Activated T-helper 1 cell treated with Interleukin-2 at 50 U/mL for 16 hours (primary cell): ENCODE measurements at regions not wholly inside any gene's neighbourhood (a gene's known extent, or its start where the extent isn't known, plus 50 kb on each side); places are given as distances from the start of the nearest gene placed in this dataset.

Experiments
- DNase-seq: peaks from one replicate; pipeline ENCODE4 v3.0.0-alpha.2; 2020; ENCODE audit warnings: low read depth

DNA sequence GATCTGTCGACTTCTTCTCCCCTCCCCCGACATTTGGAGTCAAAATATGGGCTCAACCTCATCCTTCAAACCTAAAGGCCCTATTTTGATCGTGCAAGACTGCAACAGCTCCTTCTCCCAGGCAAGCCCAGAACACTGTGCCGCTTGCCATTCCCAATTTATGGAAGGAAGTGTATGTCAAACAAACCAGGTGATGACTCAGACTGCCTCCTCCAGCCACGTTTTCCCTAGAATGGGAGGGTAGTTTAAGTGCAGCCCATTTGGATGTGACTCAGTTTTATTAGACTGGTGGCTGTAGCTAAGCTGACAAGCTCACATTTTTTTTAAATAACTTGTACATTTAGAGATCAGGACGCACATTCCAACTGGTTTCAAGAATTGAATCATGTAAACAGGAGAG, 570.4 kb upstream of the DIPK2B start:
- DNase-seq, result no peak

DNA sequence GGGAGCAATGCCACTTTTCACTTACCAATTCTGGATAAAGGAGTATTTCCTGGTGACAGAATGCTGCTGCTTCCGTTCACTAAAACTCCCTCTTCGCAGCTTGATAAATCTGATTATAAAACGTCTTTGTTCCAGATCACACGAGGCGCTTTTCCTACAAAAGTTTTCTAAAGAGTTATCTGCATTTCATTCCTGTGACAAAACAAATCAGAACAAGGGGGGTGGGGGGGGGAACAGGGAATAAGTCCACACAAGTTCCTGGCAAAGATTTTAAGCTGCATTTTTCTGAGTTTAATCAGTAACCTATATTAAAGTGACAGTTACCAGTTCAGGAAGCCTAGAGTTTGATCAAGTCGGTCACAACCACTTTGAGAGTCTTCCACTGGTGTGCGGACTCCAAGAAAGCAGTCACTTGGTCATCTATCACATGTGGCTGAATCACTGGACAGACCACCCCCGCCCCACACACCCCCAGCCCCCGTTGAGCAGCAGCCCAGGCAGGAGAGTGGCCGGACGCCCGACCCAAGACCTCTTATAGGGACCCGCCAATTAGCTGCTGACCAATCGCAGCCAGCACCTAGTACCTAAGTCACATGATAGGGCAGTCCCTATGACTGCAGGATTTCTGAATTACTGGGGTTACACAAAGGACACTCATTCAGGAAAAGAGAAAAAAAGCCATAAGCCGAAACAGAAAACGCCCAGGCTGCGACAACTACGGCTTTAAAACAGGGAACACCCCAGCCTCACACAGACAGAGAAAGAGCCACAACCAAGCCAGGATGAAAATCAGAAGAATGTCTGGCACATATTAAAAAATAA, 569.3 kb upstream of the DIPK2B start:
- DNase-seq, result no peak

DNA sequence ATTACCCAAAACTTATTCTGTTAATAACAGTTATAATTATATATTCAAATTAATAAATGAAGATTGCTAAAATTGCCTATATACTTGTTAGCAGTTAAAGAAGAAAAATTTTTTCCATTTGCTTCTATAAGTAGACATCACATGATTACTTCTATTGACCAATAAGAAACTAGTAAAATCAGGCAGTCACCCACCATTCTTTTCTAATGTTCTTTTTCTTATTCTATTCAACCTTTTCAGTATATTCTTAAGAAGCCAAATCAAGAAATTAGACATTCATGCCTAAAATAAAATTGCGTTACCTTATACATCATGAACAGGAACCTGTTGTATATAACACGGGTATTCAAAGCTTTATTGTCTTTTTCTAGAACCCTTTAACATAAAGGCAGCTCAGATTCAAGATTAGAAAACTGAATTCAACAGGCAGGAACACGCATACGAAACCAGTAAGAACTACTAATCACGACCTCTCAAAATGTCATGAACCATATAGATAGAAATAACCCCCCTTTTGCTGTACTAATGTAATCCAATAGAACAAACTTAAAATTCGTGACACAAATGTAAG, 568.1 kb upstream of the DIPK2B start:
- DNase-seq, result no peak

DNA sequence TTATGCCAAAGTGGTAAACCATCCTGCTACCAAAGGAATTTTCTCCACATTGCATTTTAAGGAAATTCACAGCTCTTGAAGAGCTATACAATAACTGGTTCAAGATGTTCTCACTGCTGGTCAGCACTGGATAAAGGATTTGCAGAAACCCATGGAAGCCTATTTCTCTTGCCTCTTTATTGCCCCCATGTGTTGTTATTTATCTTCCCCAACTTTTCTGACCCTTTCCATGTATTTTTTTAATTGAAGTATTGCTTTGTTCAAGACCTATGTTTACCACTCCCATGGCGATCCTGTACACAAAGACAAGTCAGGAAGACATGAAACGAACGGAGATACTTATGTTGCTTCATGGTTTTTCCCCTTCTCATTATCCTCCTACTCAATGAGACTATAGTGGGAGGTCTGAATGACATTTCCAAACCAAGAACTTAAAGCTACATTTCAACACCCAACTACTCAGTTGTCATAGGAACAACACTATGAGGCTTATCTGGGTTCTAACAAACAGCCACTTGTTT, 566.4 kb upstream of the DIPK2B start:
- no peak for DNase-seq

DNA sequence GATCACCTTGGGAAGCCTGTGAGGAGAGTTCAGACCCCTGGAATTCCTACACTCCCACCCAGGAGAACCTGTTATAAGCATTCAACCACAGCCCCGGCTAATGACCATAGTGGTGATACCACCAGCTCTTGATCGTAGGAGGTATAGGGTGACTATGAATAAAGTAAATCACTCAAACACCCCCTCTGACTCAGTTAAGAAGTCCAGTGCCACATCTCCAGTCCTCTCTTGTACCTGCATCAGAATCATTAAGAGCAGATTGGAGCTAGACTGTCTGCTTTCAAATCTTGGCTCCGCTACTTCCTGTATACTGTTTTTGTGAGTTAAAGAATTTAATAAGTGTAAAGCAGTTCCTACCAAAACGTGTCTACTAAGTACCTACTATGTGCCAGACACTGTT, 565.1 kb upstream of the DIPK2B start:
- no peak for DNase-seq

DNA sequence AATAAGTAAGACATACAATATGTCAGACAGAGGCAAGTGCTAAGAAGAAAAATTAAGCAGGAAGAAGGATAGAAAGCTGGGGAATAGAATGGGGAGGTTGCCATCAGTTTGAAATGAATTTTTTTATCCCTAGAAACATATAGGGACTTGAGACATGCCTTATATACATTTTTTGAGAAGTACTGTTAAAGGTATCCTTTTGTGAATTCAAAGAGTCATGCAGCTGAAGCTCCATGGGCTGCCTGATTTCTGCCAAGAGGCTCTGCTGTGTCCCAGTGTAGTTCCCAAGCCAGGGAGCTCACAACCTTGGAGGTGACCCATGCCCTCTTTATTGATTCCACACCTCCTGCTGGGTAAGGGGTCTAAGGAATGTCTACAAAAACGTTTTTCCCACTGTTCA, 564.6 kb upstream of the DIPK2B start:
- no peak for DNase-seq

DNA sequence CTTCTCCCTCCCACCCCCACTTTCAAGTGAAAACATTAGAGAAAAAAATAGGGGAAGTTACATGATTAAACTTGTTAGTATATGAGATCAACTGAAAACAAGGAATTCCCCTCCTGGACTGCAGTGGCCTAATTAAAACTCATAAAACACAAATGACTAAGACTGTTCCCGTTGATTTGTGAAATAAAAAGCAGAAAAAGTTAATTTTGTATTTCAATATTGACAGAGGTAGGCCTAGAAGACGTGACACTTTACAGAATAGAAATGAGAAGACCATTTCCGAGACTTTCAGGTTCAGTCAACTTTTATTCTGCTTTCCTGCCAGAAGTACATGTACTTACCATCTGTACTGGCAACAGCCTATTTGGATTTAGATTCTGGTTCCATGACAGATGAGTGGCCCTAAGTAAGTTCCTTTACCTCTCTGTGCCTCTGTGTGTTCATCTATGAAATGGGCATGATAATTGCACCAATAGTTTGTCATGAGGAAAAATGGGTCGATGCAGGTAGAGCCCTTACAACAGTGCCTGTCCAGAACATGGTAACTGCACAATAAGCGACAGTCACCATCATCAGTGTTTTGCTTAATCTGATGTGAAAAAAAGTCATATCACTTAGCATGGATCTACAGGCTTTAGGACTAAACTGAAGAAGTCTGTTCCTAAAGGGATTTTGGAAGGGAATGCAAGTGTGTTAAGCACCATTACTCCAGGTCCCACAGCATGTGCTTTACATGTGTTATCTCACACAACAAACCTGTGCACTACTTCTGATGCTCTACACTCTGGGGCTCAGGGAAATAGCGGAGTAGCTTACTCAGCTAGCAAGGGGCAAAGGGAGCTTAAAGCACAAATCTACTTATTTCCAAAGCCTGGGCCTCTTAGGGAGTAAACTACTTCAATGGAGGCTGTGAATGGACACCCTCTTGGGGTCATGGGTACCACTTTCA, 562.3 kb upstream of the DIPK2B start:
- no peak for DNase-seq

DNA sequence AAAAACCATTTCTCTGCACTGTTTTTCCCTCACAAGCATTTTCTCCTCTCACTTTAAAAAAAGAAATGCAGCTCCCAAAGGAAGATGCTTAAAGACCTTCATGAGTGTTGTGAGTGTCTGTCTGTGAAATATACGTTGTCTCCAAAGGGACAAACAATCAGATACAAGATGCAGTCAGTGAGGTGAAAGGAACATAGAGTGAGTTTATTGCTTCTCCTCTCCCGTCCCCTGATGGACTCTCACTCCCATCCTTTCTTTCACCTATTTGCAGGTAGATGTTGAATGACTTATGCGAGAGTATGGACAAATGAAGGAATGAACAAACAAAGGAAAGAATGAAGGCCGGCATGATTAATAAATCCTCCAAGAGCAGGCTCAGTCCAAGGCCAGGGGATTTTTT, 561.2 kb upstream of the DIPK2B start:
- no peak for DNase-seq

DNA sequence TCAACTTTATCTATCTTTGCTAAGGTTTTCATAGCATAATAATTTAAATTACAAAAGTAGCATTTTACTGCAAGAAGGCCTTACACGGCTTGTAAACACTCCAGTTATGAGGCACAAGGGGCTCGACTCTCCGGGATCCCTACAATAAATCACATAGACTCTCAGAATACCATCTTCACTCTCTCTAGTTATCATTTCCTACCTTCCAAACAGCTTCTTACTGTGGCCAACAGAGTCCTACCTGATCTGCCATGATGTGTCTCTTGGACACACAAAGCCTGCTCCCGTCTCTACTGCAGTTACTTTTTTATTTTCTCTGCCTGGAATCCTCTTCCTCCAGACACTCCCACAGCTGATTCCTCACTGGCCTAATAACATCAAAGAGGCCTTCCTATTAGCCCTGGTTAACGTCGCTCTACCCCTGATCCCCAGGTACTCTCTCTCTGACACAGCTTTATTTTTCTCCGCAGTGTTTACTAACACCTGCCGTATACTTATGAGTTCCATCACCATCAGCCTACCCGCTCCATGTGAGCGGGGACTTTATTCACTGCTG, 559.6 kb upstream of the DIPK2B start:
- no peak for DNase-seq

DNA sequence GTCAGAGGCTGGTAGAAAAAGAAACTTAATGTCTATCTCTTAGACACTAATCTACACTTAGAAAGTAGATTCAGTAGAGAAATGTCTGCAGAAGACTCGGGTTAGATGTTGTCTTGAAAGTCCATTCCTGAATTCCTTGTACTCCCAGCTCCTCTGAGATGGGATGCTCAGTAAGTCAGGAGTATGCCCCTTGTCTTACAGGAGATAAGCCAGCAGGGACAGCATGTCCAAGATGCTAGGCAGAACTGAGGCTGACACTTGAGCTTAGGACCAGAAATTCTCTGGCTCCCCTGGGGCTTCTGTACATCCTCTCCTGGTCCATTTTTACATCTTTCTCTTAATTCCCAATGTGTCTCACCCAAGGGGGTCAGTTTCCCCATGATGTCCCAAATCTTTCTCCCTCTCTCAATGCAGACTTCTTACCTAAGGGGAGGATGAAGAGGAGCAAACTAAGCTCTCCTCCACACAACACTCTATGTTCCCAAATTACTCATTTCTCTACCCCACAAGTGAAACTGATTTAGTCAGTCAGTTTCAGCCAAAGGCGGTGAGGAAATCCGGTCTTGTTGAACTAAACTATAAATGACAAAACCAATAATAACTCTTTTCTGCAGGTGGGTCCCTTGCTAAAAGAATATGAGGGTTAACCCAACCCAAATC, 558.2 kb upstream of the DIPK2B start:
- no peak for DNase-seq

DNA sequence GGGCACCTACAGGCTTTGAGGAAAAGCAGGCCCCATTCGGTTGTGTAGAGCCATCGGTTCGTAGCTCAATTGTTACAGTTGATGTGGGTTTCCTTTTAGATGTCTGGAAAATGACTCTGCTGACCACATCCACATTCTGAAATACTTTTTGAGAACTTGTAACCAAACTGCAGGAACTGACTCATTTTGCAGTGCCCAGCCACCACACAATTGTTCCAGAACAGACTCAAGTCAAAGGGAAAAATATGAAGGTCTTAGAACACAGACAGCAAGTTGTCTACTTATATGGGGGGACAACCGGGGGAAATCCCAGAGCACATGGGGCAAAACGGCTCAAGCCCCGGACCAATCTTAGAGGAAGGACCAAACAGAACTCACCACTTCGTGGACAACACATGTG, 557.6 kb upstream of the DIPK2B start:
- DNase-seq, result no peak

DNA sequence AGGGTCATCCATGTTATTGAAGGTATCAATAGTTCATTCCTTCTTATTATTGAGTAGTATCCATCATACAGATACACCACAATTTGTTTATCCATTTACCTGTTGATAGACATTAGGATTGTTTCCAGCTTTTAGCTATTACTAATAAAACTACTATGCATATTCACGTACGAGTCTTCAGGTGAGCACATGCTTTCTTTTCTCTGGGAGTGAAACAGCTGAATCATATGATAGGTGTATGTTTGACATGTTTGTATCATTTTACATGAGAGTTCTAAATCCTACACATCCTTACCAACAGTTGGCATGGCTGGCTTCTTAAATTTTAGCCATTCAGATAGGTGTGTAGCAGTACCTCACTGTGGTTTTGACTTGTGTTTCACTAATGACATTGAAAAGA, 556.6 kb upstream of the DIPK2B start:
- DNase-seq, result no peak

DNA sequence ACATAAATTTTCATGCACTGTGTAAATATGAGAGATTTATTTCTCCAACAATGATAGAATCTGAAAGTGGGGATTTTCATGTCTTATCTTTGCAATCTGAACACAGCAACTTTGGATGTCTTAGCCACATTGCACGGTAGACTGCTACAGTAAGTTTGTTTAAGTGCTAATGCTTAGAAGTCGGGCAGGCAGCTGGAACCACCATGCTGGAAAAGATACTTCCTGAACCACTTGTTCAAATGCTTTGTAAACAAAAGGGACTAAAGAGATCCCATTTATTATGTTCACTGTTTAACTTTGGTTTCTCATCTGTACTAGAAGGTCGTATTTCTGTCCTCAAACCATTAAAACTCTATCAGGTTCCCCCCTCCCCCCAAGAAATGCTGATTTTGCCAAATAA, 555.9 kb upstream of the DIPK2B start:
- DNase-seq, result no peak

DNA sequence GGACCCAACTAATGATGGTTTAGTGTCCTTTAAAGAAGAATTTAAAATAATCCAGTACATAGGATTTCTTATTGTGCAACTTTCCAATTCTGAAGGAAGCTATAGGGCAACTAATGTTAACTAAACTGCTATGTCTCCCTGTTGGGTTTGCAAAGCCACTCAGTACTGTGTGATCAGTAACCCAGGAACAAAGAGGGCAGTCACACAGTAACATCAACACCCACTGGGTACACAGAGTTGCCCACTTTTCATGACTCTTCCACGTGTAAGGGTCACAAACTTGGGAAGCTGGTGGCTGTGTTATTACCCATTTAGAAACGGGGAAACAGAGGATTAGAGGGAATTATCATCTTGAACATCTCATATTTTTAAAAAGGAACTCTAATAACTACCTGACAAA, 555.0 kb upstream of the DIPK2B start:
- no peak for DNase-seq

DNA sequence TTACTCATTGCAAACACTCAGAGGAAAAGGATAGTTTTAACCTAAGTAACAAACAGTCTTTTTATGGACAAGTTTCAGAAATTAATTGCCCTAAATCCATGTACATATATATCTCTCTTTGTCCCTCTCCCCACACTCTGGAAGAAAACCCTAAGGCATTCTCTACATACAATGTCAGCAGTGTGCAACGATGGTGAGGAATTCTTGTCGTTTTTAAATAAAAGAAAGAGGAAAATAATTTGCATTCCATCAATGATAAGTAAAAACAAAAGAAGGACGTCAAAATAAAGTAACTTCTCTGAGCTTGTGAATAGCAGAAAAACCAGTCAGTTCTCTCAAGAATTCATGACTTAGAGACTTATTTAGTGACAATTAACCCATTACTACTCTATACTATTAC, 550.5 kb upstream of the DIPK2B start:
- DNase-seq, result no peak

DNA sequence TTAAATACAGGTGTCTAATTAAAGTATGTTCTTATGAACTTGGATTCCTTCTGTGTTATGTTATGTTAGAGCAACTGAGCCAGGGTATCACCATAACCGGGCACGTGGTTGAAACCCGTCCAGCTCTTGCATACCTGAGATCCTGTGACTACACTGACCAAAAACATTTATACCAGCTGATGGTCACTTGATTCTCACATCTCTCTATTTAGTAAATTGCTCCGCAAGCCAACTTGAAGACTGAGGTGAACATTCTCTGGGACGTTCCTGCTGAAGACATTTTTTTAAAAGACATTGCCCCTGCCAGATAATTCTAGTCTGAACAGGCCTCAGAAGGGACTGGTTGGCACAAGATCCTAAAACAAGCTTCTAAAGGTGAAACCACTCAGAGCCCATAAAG, 550.0 kb upstream of the DIPK2B start:
- no peak for DNase-seq

DNA sequence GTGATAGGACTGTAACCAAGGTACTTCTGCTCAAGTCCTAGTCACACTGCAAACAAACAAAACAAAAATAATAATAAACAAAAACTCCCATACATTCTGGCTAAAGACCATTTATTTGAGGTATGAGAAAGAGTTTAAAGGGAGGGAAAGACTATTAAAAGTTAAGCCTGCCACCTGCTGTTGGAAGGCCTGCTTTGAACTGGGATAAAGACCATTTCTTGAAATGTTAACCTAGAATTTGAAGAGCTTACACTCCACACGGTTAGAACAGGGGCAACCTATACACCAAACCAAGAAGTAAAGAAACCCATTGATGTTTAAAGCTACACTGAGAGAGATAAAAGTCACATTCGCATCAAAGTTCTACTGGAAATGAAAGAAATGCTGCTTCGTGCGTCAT, 548.7 kb upstream of the DIPK2B start:
- no peak for DNase-seq

DNA sequence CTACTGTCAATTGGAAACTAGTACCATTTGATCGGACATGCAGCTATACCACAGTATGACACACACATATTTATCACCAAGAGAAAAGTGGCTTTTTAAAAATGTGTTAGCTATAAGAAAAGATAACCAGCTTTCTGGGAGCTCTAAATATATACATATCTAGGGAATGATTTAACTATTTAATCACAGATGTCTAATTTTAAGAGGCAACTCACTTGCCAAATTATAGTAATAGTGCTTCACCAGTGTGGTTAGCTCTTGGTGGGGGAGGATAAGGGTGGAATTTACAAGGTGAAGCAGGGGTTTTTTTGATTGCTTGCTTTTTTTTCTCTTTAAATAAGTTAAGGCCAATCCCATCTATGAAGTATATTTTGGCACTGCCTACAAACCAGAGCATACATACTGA, 547.7 kb upstream of the DIPK2B start:
- DNase-seq, result no peak

DNA sequence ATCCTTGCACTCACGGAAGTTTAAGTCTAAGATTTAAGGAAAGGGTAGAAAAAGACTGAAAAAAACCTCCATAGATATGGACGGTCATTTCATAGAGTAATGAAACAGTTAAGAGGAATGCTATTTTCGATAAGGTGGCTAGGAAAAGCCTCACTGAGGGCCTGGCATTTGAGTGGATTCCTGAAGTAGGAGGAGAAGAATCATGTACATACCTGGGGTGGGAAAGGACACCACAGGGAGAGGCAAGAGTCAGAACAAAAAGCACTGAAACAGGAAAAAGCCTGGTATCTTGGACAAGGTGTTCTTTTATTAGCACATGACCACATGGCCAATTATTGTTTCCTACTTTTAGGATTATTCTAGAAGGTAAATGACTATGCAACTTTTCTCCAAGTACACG, 547.2 kb upstream of the DIPK2B start:
- DNase-seq, result no peak

DNA sequence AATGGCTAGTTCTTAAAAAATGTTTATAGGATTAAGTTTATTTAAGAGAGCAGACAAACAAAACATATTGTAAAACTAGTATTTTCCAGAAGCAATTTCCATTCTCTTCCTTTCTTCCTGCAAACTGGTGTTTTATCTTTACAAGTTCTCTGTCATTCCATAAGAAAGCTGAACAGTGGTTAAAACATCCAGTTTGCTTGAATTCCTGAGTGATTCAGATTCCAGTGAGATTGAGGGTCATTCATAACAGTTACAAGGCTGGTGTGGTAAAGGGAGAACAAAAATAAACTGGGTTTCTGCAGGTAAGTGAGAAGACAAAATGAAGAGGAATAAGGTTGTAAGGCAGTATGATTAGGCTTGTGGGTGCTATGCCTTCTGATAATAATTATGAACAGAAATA, 544.8 kb upstream of the DIPK2B start:
- DNase-seq, result no peak

DNA sequence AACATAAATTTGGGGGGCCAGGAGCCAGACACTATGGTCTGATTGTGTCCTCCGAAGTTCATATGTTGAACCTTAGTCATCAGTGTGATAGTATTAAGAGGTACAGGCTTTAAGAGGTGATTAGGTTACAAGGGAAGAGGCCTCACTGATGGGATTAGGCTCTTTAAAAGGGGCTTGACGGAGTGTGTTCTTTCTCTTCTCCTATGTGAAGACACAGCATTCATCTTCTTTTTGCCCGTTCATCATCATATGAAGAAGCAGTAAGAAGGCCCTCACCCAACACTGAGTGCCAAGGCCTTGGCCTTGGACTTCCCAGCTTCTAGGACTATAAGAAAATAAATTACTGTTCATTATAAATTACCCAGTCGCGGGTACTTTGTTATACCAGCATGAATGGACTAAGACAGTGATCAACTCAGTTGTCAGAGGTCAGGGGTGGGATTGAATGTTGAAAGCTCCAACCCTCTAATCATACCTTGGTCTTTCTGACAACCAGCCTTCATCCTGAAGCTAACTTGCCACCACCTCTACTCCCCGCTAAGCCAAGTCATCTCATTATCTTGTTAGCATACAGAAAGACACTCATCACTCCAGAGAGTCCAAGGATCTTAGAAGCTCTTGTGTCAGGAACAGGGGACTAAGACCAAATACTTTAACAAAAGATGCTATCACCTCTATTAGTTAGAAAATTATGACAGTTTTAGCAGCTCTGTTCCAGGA, 543.4 kb upstream of the DIPK2B start:
- no peak for DNase-seq
